ENCODE measurements at regions not wholly inside any gene's neighbourhood (a gene's known extent, or its start where the extent isn't known, plus 50 kb on each side); places are given as distances from the start of the nearest gene placed in this dataset.
"Not testable (repeated sequence)": the region's sequence is repeated elsewhere in the genome, so short reads cannot be mapped to it uniquely, and the experiment has no call there.

DNA sequence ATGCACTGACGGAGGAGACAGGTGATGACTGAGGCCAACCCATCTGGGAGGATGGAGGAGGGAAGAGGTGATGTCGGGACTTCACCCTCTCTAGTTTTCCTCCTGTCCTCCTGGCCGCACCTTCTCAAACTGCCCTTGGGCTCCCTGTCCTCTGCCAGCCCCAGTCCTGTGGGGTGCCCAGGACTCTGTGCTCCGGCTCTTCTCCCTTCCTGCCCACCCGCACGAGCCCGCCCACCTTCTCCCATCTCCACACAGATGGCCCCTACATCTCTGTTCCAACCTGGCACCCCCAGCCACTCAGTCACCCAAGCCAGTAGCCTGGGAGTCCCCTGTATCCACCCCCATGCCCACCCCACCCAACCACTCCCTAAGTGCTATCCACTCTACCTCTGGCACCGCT lies 206.7 kb upstream of the LINGO1 start:
- DNase-seq (ENCODE audit: low read depth) = no peak

DNA sequence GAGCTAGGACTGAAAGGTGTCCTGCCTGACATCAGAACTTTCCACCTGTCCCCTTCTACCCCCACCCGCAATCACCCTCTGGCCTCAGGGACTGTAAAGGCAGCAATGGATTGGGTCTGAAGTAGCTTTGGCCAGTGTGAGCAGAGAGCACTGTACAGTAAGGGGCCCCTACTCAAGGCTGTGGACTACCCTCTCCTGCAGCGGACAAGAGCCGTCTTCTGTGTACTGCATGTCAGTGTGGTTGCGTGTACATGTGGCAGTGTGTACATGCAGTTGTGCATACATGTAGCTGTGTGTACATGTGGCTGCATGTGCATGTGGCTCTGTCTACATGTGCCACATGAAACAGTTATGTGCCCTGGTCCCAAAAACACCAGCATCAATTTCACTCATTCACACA lies 205.9 kb upstream of the LINGO1 start:
- DNase-seq (ENCODE audit: low read depth) = no peak

DNA sequence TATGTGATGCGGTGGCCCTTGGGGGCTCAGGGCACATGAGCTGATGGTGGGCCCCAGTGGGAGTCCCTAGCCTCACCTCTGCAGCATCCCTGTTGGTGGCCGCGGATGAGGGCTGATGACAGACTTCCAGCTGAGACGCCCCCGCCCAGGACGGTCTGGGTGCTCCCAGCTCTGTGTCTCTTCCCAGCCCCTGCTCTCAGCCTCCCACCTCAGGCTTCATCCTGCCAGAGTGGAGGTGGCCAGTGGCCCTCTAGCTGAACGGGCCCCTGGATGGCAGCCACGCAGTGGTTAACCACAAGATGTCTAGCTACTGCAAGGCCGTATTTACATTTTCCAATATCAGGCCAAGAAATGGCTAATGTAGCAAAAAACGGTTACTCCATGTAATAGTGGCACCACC lies 205.3 kb upstream of the LINGO1 start:
- no peak for DNase-seq (ENCODE audit: low read depth)

DNA sequence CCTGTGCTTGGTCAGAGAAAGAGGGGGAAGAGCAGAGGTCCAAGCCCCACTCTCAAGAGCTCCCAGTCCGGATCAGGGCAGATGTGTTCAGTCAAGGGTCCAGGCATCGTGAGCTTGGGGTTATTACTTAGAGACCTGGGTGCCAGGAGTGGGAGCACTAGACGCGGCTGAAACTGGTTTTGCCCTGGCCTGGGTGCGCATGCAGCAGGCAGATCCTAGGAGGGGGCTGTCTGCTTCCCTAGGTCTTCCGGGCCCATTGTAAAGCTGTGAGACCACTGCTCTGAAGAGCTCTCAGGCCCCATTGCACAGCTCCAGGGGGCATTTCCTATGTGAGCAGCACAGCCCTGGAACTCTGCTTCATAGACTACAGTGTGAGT lies 204.9 kb upstream of the LINGO1 start:
- no peak for DNase-seq (ENCODE audit: low read depth)

DNA sequence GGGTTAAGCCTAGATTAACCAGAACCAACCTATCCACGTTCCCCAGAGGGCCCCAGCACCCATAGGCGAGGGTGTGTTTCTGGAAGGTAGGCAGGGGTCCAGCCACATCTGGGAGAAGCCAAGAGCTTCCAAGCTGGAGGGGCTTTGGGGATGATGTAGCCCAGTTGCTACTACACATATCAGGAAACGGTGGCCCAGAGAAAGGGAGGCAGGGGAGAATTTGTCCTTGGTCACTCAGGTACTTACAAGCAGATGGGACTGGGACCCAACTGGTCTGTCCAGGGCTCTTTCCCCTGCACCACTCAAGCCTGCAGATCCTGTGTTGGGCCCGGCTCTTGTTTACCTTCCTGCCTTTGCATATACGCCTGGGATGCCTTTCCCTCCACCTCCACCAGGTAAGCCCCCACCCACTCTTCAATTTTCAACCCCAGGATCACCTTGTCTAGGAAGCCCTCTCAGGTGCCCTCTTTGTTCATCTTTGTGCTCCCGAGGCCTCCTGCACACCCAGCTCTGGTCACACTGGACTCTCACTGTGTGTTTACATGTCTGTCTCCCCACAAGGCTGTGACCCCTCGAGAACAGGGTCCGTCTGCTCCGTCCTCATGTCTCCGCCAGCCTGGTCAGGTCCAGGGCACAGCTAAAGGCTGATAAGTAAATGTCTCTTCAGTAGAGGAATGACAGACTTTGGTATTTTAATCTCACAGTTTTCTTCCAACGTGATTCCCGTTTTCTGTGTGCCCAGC lies 204.4 kb upstream of the LINGO1 start:
- DNase-seq (ENCODE audit: low read depth) = no peak

DNA sequence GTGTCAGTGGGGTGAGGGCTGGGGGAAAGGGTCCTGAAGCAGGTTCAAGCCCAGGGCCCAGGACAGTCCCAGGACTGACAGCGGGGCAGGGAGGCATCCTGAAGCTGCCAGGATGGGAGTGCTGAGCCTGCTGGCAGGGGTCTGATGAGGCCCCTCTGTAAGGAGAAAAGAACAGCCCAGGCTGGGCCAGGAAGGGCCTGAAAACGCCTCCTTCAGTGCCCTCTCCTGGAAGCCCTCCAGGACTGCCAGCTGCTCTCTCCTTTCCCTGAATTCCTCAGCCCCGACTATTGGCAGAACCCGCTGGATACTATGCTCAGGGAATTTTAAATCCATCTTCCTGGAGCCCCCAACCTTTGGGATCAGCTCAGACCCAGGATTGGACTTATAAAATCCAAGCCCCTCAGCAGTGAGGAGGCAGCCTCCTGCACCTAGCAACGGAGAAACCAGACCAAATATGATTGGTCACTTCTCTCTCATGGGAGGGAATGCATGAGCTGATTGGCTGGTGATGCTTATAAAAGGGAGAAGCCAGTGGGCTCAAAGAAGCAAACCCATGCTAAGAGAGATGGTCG lies 203.5 kb upstream of the LINGO1 start:
- DNase-seq (ENCODE audit: low read depth) = no peak

DNA sequence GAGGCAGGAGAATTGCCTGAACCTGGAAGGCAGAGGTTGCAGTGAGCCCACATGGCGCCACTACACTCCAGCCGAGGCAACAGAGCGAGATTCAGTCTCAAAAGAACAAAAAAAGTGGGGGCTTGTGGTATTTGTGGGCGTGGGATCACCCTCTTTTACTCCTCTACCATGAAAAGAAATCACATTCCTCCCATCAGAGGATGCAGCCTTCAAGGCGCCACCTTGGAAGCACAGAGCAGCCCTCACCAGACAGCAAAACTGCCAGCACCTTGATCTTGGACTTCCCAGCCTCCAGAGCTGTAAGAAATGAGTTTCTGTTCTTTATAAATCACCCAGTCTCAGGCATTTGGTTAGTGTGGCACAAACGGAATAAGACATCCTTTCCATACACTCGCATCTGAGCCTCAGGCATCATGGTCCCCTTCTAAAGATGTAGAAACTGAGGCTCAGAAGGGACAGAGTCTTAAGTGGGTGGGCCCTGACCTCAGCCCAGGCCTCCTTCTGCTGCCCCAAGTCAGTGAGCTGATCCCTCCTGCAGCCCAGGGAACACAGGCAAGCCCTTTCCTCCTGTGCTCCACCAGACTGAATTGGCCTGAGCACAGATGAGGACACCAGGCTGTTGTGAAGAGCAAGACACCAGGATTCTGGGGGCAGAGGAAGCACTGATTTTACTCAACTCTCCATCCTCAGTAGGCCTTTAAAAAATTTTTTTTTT lies 201.7 kb upstream of the LINGO1 start:
- no peak for DNase-seq (ENCODE audit: low read depth)

DNA sequence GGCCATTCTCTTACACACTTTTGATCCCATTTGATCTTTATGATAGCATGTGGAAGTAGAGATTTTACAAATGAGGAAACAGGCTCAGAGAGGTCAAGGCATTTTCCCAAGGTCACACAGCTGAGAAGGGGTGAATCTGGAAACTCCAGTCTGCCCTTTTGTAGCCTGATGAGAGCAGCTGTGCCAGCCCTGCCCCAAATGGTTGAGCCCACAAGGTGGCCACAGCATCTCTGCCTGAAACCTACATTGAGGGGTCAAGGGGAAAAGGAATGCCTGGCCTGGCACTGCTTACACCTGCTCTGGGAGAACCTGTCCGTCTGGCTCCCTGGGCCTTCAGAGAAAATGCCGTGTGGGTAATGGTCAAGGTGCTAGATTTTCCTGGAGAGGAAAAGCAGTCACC lies 200.2 kb upstream of the LINGO1 start:
- no peak for DNase-seq (ENCODE audit: low read depth)

DNA sequence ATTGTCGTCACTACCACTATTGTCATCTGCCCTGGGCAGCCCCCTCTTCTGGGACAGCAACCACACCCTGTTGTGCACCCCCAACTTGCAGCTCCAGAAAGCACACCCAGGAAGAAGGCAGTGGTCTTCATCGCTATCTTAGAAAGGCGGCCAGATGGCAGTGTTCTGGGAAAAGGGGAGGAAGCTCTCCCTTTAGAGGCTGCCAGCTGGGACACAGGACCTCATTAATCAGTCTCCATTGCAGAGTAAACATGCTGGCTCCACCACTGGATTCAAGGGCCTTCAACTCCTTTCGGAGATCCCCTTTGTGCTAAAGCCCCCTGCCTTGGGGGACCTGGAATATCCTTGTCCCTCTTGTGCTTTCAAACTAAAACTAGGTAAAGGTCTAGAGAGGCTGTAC lies 199.3 kb upstream of the LINGO1 start:
- no peak for DNase-seq (ENCODE audit: low read depth)

DNA sequence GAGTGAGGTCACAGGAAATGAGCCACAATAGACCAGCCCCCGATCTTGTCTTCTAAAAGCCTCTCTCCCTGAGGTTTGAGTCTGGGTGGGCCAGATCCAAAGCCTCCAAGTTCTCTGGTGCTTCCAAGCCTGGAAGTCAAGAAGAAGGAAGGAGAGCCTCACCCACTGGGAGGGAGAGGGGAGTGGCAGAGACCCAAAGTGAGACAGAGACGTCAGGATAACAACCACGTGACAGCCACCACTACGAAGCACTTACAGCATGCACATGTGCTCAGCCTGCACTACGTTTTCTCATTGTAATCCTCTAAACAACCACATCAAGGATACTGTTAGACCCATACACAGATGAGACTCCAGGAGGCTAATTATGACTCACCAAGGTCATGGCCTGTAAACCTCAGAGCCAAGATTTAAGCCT lies 197.3 kb upstream of the LINGO1 start:
- no peak for DNase-seq (ENCODE audit: low read depth)

DNA sequence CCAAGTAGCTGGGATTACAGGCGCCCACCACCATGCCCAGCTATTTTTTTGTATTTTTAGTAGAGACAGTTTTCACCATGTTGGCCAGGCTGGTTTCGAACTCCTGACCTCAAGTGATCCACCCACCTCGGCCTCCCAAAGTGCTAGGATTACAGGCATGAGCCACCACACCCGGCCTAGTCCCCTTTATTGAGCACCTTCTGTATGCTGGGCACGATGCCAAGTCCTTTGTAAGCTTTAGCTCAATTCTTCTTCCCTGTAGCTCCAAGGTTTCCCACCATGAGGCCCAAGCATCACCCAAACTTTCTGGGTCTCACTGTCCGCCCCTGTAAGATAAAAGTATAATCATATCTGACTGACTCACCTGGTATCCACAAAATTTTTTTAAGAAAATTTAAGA lies 196.6 kb upstream of the LINGO1 start:
- not testable (repeated sequence) for DNase-seq (ENCODE audit: low read depth)

DNA sequence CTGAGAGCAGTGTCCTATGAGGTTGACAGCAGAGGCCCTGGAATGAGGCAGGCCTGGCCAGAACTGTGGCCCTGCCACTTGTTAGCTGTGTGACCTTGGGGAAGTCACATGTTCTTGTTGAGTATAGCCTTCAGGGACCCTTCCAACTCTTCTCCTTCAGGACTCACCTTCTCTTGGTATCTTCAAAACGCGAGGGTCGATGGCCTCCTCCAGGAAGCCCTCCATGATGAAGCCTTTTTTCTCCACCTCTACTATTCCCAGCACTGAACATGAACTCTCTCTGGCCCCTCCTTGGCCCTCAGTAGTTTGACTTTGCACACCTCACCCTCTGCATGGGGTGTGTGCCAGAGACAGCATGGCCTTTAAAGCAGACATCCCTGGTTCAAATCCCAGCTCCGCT lies 195.1 kb upstream of the LINGO1 start:
- DNase-seq (ENCODE audit: low read depth) = no peak

DNA sequence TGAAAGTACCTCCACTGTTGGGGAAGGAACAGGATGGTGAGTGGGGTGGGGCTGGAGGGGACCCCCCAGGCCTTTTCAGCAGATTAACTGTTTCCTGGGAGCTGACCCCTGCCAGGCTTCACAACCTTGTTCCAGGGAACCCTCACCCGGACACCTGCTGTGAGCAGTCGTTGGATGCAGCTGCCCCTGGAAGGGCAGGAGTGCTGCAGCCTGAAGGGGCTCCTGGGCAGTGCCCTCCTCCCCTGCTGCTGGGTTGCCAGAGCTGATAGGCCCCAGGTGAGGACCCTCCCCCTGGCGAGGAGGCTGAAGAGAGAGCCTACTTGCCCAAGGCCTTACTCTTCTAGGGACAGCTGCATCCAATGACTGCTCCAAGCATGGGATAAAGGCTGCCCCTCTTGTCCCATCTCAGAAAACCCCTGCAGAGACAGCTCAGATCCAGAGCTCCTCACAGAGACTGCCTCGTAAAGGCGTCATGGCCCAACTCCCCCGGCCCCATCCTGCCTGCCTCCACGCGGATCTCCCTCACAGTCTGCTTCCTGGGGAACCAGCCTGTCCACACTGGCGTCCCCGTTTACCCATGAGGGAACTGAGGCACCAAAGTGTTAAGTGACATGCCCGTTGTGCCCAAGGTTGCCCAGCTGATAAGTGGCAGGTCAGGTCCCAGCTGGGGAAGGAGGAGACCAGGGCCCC lies 193.4 kb upstream of the LINGO1 start:
- no peak for DNase-seq (ENCODE audit: low read depth)

DNA sequence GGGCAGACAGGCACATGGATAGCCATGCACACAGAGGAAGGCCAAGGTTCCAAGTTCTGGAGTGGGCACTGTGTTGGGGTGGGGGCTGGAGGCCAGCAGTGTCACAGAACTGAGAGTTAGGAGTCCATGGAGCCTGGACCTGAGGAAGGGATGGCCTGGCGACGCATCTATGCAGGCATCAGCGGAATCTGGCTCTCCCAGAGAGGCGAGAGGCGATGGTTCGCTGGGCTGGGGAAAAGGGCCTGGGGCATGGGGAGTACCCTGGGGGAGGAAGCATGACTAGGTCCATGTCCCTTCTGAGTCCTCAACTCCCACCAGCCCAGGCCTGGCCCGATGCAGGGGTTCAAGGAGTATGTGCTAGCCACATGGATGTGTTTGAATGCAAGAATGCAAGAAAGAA lies 192.8 kb upstream of the LINGO1 start:
- DNase-seq (ENCODE audit: low read depth) = no peak

DNA sequence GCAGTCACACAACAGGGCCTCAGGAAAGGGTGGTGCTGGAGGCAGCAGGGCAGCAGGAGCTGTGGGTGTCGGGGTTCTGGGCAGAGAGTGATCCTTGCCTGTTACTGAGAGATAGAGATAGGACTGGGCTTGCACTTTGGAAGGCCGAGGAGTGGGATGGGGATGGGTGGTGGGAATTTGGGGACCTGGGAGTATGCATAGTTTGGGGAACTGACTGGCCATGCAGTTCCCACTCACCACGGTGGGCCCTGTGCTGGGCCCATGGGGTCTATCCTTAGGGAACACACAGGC lies 192.5 kb upstream of the LINGO1 start:
- DNase-seq (ENCODE audit: low read depth) = no peak

DNA sequence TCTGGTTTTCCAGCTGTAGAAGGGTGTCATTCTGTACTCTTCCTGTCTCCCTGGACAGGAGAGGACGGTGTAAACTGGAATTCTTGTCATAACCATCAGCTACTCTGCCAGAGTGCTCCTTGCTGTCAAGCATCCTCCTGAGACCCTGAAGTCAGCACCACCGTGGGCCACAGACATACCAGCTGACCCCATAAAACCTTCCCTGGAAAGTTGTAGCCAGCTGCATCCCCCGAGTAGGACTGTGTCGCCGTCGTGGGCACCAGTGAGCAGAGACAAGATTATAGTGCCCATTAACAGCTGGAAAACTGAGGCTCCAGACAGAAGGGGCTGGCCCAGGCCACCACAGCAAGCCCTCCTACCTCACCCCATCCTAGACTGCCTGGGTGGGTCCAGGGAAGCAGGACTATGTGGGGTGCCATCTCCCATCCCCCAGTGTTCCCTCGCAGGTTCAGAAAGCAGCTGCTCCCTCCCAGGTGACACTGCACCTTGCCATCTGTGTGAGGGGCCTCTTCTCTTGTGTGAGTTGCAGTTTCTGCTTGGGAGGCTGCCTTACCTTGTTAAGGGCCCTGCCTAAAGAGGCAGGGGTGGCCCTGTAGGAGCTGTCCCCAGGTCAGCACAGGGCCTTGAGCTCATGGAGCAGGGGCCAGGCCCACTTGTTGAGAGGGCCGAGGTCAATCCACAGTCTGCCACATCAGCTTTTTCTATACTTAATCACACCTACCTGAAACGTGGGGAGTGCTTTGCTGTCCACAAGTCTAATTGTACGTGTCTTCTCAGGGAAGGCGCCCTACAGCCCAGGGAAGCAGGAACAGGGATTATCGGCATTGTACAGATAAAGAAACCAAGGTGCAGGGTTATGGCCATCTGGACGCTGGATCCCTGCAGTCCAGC lies 191.9 kb upstream of the LINGO1 start:
- no peak for DNase-seq (ENCODE audit: low read depth)

DNA sequence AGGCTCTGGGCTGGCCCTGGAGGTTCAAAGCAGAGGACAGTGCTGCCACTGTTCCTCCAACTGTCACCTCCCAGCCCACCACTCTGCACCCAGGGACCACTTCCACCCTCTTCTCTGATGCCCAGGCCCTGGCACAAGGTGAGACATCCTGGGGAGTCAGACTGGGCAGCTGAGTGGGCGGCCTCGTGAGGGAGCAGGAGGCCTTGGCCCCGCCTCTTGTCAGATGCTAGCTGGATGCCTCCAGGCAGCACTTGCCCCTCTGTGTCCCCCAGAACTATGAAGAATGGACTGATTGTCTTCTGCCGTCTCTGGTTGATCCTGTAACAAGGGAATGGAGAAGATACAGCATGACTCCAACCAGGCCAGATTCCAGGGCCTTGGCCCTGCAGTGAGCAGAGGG lies 191.0 kb upstream of the LINGO1 start:
- DNase-seq (ENCODE audit: low read depth) = no peak

DNA sequence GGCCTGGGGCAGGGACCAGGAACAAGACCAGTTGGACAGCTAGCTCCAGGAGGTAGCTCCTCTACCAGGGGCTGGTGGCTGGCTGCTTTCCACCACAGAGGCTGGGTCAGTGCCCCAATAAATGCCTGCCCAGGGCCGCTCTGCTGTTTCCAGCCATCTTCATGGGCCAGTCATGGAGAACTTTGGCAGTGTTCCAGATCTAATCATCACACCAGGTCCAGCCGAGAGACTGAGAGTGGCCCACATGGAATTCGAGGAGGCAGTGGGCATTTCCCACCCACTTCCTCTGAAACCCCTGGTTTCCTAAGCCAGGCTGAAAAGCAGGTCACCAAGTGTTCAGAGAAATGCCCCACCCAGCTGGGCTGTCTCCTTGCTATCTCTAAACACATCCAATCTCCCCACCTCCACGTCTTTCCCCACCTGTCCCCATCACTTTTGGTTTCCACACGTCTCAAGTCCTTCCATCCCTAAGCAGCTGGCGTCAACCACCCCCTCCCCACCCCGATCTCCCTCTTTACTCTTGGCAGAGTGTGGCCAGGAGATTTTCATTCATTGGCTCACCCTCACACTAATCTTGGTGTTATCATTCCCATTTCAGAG lies 190.0 kb upstream of the LINGO1 start:
- DNase-seq (ENCODE audit: low read depth) = no peak

DNA sequence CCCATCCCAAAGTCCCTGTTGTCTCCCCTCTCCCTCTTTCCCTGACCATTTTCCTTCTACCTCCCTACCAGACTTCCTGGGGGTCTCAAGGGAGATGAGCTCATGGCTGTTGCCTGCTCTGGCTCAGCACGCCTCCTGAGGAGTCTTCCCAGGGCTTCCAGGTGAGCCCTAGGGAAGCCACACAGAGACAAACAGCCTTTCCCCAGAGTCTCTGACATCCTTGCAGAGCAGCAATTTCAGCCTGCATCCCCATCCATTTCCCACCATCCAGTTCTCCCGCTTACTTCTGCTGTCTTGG lies 189.2 kb upstream of the LINGO1 start:
- no peak for DNase-seq (ENCODE audit: low read depth)

DNA sequence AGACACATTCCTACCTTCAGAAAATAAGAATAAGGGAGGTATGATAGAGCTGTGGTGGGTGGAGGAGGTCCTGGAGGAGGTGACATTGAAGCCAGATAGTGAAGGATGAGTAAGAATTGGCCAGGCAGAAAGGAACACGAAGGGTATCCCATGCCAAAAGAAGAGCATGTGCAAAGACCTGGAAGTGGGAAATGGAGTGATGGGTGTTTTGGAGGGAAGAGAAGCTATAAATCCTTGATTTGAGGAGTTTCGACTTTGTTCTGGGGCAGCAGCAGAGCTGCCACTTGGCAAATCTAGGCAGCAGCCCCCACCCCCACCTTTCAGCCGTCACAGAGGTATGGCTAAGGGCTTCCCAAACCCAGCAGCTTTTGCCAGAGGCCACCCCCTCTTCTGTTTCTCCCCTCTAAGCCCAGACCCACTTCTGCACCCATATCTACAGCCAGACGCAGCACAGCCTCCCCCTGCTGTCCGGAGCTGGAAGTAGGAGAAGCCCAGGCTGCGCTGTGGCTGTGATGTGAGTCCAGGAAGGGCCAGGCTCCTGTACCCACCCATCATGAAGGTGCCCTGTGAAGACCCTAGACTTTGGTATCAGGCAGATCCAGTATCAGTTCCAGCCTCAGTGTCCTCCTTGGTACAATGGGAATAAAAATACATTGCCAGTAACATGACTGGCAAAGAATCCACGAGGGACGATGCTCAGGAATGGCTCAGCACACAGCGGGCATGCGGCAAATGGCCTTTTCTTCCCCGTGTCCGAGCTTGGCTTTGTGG lies 188.7 kb upstream of the LINGO1 start:
- DNase-seq (ENCODE audit: low read depth) = no peak

All from activated T-helper 9 cell treated with anti-CD3 and anti-CD28 coated beads, Interleukin-2, amount 50 U/mL, for 16 hours (primary cell).